GM23248 (cell line): ENCODE measurements at regions not wholly inside any gene's neighbourhood (a gene's known extent, or its start where the extent isn't known, plus 50 kb on each side); places are given as distances from the start of the nearest gene placed in this dataset.
"Not testable (repeated sequence)": the region's sequence is repeated elsewhere in the genome, so short reads cannot be mapped to it uniquely, and the experiment has no call there.

Experiments
- DNase-seq: peaks from one replicate; pipeline ENCODE4 v3.0.0-alpha.2; 2015
- H2AFZ ChIP-seq: fragments of 200-600 bp; sonication (generic); 2 replicates; pipeline ENCODE4 v1.6.1; 2016; ENCODE audit warnings: antibody characterized with exemption
- H3F3A ChIP-seq: fragments of 200-600 bp; sonication (generic); 2 replicates; pipeline ENCODE4 v1.6.1; 2016; ENCODE audit warnings: mild to moderate bottlenecking, antibody characterized with exemption, mixed run types; ENCODE audit not compliant: insufficient read depth
- H3K27ac ChIP-seq: fragments of 200-600 bp; sonication (generic); 2 replicates; pipeline ENCODE4 v1.5.1; 2016; ENCODE audit warnings: mild to moderate bottlenecking
- H3K27me3 ChIP-seq: fragments of 200-600 bp; sonication (generic); replicated peaks from 2 replicates; pipeline ENCODE4 v1.6.1; 2016; ENCODE audit warnings: mild to moderate bottlenecking; ENCODE audit not compliant: insufficient read depth
- H3K36me3 ChIP-seq: fragments of 200-600 bp; sonication (generic); 2 replicates; pipeline ENCODE4 v1.6.1; 2016; ENCODE audit warnings: low read depth, mild to moderate bottlenecking
- H3K4me1 ChIP-seq: fragments of 200-600 bp; sonication (generic); 2 replicates; pipeline ENCODE4 v1.6.1; 2016; ENCODE audit warnings: mild to moderate bottlenecking; ENCODE audit not compliant: insufficient read depth
- H3K4me2 ChIP-seq: fragments of 200-600 bp; sonication (generic); one replicate; pipeline ENCODE4 v1.6.1; 2016; ENCODE audit warnings: mild to moderate bottlenecking; ENCODE audit not compliant: unreplicated experiment
- H3K4me3 ChIP-seq: fragments of 200-600 bp; sonication (generic); 2 replicates; pipeline ENCODE4 v1.5.1; 2016; ENCODE audit warnings: mild to moderate bottlenecking
- H3K79me2 ChIP-seq: fragments of 200-600 bp; sonication (generic); 2 replicates; pipeline ENCODE4 v1.6.1; 2016; ENCODE audit warnings: mild to moderate bottlenecking; ENCODE audit not compliant: insufficient read depth
- H3K9ac ChIP-seq: fragments of 200-600 bp; sonication (generic); 2 replicates; pipeline ENCODE4 v1.6.1; 2016; ENCODE audit warnings: mild to moderate bottlenecking
- H3K9me2 ChIP-seq: fragments of 200-600 bp; sonication (generic); 2 replicates; pipeline ENCODE4 v1.6.1; 2016; ENCODE audit warnings: mixed run types, mild to moderate bottlenecking, moderate library complexity; ENCODE audit not compliant: insufficient read depth
- H3K9me3 ChIP-seq: fragments of 200-600 bp; sonication (generic); one replicate; pipeline ENCODE4 v1.6.1; 2017; ENCODE audit warnings: low read depth
- H4K20me1 ChIP-seq: fragments of 200-600 bp; sonication (generic); 2 replicates; pipeline ENCODE4 v1.6.0; 2016; ENCODE audit not compliant: insufficient read depth
- EZH2 ChIP-seq: fragments of 200-600 bp; sonication (generic); IDR thresholded peaks from 2 replicates; pipeline ENCODE4 v1.6.1; 2018; ENCODE audit warnings: antibody characterized with exemption, mild to moderate bottlenecking; ENCODE audit not compliant: insufficient read depth, poor library complexity, severe bottlenecking
- EZH2phosphoT487 ChIP-seq: fragments of 200-600 bp; sonication (generic); IDR thresholded peaks from 2 replicates; pipeline ENCODE4 v1.6.1; 2018; ENCODE audit warnings: antibody characterized with exemption, moderate library complexity, mild to moderate bottlenecking, low read depth; ENCODE audit not compliant: insufficient read depth
- WGBS, 2 experiments: methylation state at CpG; one replicate each; pipeline ENCODE4 v1.1.6; 2015 to 2017; ENCODE audit warnings: low lambda C conversion rate in 2 of 2, low coverage in 1 of 2; ENCODE audit errors: missing lambda C conversion rate in 2 of 2; 5-methylcytosine and 5-hydroxymethylcytosine counted together
- in situ Hi-C: fragments of 300-500 bp; cut with MboI; formaldehyde crosslinking; loops from 2 replicates; pipeline ENCODE4 v1.15.0; 2020

- Histone ChIP-seq H3K9me3 (no peaks in the 10 kb centered on the region), H3F3A (no peaks in the 10 kb centered on the region), H3K79me2 (no peaks in the 10 kb centered on the region), H3K4me1 (no peaks in the 10 kb centered on the region), H3K9ac (no peak overlapping the region), H3K36me3 (no peaks in the 10 kb centered on the region), H3K27ac (no peak overlapping the region), H2AFZ (no peak overlapping the region), H3K4me2 (no peak overlapping the region), H3K4me3 (no peak overlapping the region), H3K27me3 (no peaks in the 10 kb centered on the region), H4K20me1 (no peaks in the 10 kb centered on the region), H3K9me2 (no peaks in the 10 kb centered on the region)
- 42% methylated on average over 7 of the region's 7 CpGs for WGBS, 2 experiments
- in situ Hi-C loops, result no loop called here
- DNase-seq, result no peak
- TF ChIP-seq EZH2 (no peak), EZH2phosphoT487 (no peak)
These were observed 505.9 kb upstream of the SYNCRIP start for GRCh38 chr6:86148586-86148985.

GRCh38 chr6:86147859-86148258 is 505.2 kb upstream of the SYNCRIP start:
- no peak overlapping the region for H3K4me2 ChIP-seq
- H3K9me2 ChIP-seq, result no peaks in the 10 kb centered on the region
- TF ChIP-seq EZH2phosphoT487, result no peak
- TF ChIP-seq EZH2, result no peak
- H3K9ac ChIP-seq, result no peak overlapping the region
- no peaks in the 10 kb centered on the region for H3F3A ChIP-seq
- no peak overlapping the region for H3K4me3 ChIP-seq
- H3K36me3 ChIP-seq, result no peaks in the 10 kb centered on the region
- H3K9me3 ChIP-seq, result no peaks in the 10 kb centered on the region
- no peaks in the 10 kb centered on the region for H3K27me3 ChIP-seq
- WGBS, 2 experiments, result 39 to 57% methylated on average over 4 to 5 of the region's 5 CpGs
- in situ Hi-C loops, result no loop called here
- no peak overlapping the region for H3K27ac ChIP-seq
- no peaks in the 10 kb centered on the region for H3K4me1 ChIP-seq
- H4K20me1 ChIP-seq, result no peaks in the 10 kb centered on the region
- no peak for DNase-seq
- no peak overlapping the region for H2AFZ ChIP-seq
- no peaks in the 10 kb centered on the region for H3K79me2 ChIP-seq

- H3K27ac ChIP-seq, result no peak overlapping the region
- H3K27me3 ChIP-seq, result no peaks in the 10 kb centered on the region
- no peaks in the 10 kb centered on the region for H3F3A ChIP-seq
- 16 to 19% methylated on average over 3 of the region's 3 CpGs for WGBS, 2 experiments
- H3K9ac ChIP-seq, result no peak overlapping the region
- no peaks in the 10 kb centered on the region for H3K79me2 ChIP-seq
- in situ Hi-C loops, result no loop called here
- no peaks in the 10 kb centered on the region for H3K4me1 ChIP-seq
- H3K9me3 ChIP-seq, result no peaks in the 10 kb centered on the region
- no peak overlapping the region for H3K4me2 ChIP-seq
- no peaks in the 10 kb centered on the region for H4K20me1 ChIP-seq
- H3K9me2 ChIP-seq, result no peaks in the 10 kb centered on the region
- DNase-seq, result no peak
- H3K36me3 ChIP-seq, result no peaks in the 10 kb centered on the region
- no peak overlapping the region for H2AFZ ChIP-seq
- no peak overlapping the region for H3K4me3 ChIP-seq
- TF ChIP-seq EZH2, result no peak
- TF ChIP-seq EZH2phosphoT487, result no peak
These were observed 504.6 kb upstream of the SYNCRIP start for GRCh38 chr6:86147311-86147710.

- H3K4me2 ChIP-seq, H3K27ac ChIP-seq, H4K20me1 ChIP-seq, H3F3A ChIP-seq, H2AFZ ChIP-seq, DNase-seq, H3K27me3 ChIP-seq, H3K36me3 ChIP-seq, H3K9me3 ChIP-seq, H3K9me2 ChIP-seq, H3K4me3 ChIP-seq, H3K79me2 ChIP-seq, H3K9ac ChIP-seq, in situ Hi-C loops, H3K4me1 ChIP-seq: not testable (repeated sequence)
- 0 to 1% methylated on average over 3 of the region's 3 CpGs for WGBS, 2 experiments
These were observed 504.1 kb upstream of the SYNCRIP start for GRCh38 chr6:86146751-86147150.

- H3K4me1 ChIP-seq, result no peaks in the 10 kb centered on the region
- no peaks in the 10 kb centered on the region for H3F3A ChIP-seq
- no peaks in the 10 kb centered on the region for H3K9me3 ChIP-seq
- WGBS, 2 experiments, result 3 to 9% methylated on average over 2 of the region's 2 CpGs
- H3K27ac ChIP-seq, result no peak overlapping the region
- no peaks in the 10 kb centered on the region for H3K36me3 ChIP-seq
- H2AFZ ChIP-seq, result no peak overlapping the region
- no peak overlapping the region for H3K4me2 ChIP-seq
- H3K9ac ChIP-seq, result no peak overlapping the region
- in situ Hi-C loops, result no loop called here
- TF ChIP-seq EZH2phosphoT487 (no peak), EZH2 (no peak)
- no peaks in the 10 kb centered on the region for H3K27me3 ChIP-seq
- no peaks in the 10 kb centered on the region for H3K9me2 ChIP-seq
- no peaks in the 10 kb centered on the region for H4K20me1 ChIP-seq
- no peak overlapping the region for H3K4me3 ChIP-seq
- no peak for DNase-seq
- H3K79me2 ChIP-seq, result no peaks in the 10 kb centered on the region
These were observed 499.6 kb upstream of the SYNCRIP start for GRCh38 chr6:86142326-86142725.
